GM12891 (cell line): ENCODE measurements at regions not wholly inside any gene's neighbourhood (a gene's known extent, or its start where the extent isn't known, plus 50 kb on each side); places are given as distances from the start of the nearest gene placed in this dataset.

Experiments used
- DNase-seq: peaks from one replicate; pipeline ENCODE4 v3.0.0; 2011; ENCODE audit warnings: low spot score; ENCODE audit not compliant: insufficient read length
- FAIRE-seq: peaks from 2 replicates; lab custom pipeline; 2011; peaks lifted over from hg19 to GRCh38; lab: Jason Lieb, UNC
- PAX5 ChIP-seq: IDR thresholded peaks from 2 replicates; pipeline ENCODE4 v1.6.1; 2011; ENCODE audit warnings: low read length, moderate library complexity, mild to moderate bottlenecking; ENCODE audit not compliant: insufficient read depth, severe bottlenecking
- POLR2A ChIP-seq: IDR thresholded peaks from 2 replicates; pipeline ENCODE4 v1.6.1; 2011; ENCODE audit warnings: low read depth, low read length, control low read depth
- POLR2AphosphoS5 ChIP-seq: IDR thresholded peaks from 2 replicates; pipeline ENCODE4 v1.6.1; 2011; ENCODE audit warnings: low read depth, low read length, control low read depth
- POU2F2 ChIP-seq: IDR thresholded peaks from 2 replicates; pipeline ENCODE4 v1.6.1; 2011; ENCODE audit warnings: low read depth, mild to moderate bottlenecking, control low read depth, low read length, moderate library complexity
- SPI1 ChIP-seq: IDR thresholded peaks from 2 replicates; pipeline ENCODE4 v1.6.1; 2011; ENCODE audit warnings: low read depth, low read length, control low read depth
- TAF1 ChIP-seq: IDR thresholded peaks from 2 replicates; pipeline ENCODE4 v1.6.1; 2011; ENCODE audit warnings: low read depth, low read length, control low read depth

GRCh38 chr13:79915114-79915811 is 425.7 kb downstream of the SPRY2 start:
- TF ChIP-seq TAF1 = no peak
- no peak for TF ChIP-seq PAX5
- TF ChIP-seq POU2F2 = no peak
- TF ChIP-seq SPI1 = no peak
- no peak for TF ChIP-seq POLR2A
- no peak for TF ChIP-seq POLR2AphosphoS5
- DNase-seq = no peak
- no peak for FAIRE-seq

- FAIRE-seq (no peak), DNase-seq (no peak)
- no peak for TF ChIP-seq SPI1
These were observed 427.6 kb downstream of the SPRY2 start for GRCh38 chr13:79913141-79913827.

- DNase-seq = no peak
- TF ChIP-seq POLR2A = no peak
- no peak for TF ChIP-seq SPI1
- no peak for TF ChIP-seq POLR2AphosphoS5
- TF ChIP-seq POU2F2 = no peak
- TF ChIP-seq TAF1 = no peak
- FAIRE-seq = no peak
These were observed 428.5 kb downstream of the SPRY2 start for GRCh38 chr13:79912403-79912802.

- no peak for TF ChIP-seq POU2F2
- TF ChIP-seq POLR2AphosphoS5 = no peak
- TF ChIP-seq PAX5 = no peak
- TF ChIP-seq POLR2A = no peak
- TF ChIP-seq SPI1 = no peak
- no peak for TF ChIP-seq TAF1
- no peak for DNase-seq
- no peak for FAIRE-seq
These were observed 429.9 kb downstream of the SPRY2 start for GRCh38 chr13:79910875-79911540.

DNA sequence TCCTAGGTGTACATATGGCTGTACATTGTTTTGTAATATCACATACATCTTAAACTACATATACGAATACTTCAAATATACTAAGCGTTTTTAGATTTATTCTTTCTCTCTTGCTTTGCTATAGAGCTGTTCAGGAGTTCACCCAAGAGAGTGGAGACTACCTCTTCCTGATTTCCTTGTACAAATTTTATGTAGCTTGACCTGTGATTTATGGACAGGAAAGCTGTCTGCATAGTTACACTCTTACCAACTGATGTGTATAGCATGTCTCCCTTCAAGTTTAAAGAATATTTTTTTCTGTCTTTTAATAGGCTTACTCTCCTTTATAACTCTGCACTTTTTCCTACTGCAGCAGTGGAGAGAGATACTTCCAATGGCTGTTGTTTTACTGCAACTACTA is 428.7 kb downstream of the NDFIP2 start:
- DNase-seq = no peak
- no peak for FAIRE-seq
- TF ChIP-seq PAX5 (no peak), TAF1 (no peak), POLR2A (no peak), POLR2AphosphoS5 (no peak), POU2F2 (no peak), SPI1 (no peak)

- TF ChIP-seq TAF1 = no peak
- TF ChIP-seq POU2F2 = no peak
- no peak for TF ChIP-seq POLR2AphosphoS5
- TF ChIP-seq SPI1 = no peak
- no peak for TF ChIP-seq PAX5
- no peak for TF ChIP-seq POLR2A
- FAIRE-seq = no peak
- no peak for DNase-seq
These were observed 427.4 kb downstream of the NDFIP2 start for GRCh38 chr13:79908381-79908780.

DNA sequence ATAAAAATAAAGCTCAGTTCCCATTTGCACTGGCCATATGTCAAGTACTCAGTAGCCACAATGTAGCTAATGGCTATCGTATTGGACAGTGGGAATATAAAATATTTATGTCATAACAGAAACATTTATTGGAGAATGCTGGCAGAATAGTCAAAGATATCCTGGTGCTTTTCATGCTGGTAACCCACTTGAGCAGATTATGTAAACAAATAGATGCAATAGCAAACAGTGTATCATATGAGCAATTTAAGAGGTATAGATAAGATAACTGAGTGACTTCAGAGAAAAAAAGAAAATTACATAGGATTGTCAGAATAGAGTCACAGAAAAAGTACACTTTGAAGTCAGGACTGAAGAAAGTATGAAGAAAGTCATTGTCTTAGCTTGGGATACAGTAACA is 426.6 kb downstream of the NDFIP2 start:
- no peak for TF ChIP-seq POLR2AphosphoS5
- no peak for TF ChIP-seq POLR2A
- DNase-seq (no peak), FAIRE-seq (no peak)

- DNase-seq = no peak
- no peak for FAIRE-seq
- TF ChIP-seq TAF1 = no peak
- no peak for TF ChIP-seq POLR2A
- TF ChIP-seq POLR2AphosphoS5 = no peak
- TF ChIP-seq POU2F2 = no peak
- no peak for TF ChIP-seq SPI1
- TF ChIP-seq PAX5 = no peak
These were observed 425.4 kb downstream of the NDFIP2 start for GRCh38 chr13:79906345-79906744.

- FAIRE-seq = no peak
- TF ChIP-seq TAF1 (no peak), SPI1 (no peak), POU2F2 (no peak), POLR2AphosphoS5 (no peak), PAX5 (no peak), POLR2A (no peak)
- no peak for DNase-seq
These were observed 424.1 kb downstream of the NDFIP2 start for GRCh38 chr13:79905018-79905417.

DNA sequence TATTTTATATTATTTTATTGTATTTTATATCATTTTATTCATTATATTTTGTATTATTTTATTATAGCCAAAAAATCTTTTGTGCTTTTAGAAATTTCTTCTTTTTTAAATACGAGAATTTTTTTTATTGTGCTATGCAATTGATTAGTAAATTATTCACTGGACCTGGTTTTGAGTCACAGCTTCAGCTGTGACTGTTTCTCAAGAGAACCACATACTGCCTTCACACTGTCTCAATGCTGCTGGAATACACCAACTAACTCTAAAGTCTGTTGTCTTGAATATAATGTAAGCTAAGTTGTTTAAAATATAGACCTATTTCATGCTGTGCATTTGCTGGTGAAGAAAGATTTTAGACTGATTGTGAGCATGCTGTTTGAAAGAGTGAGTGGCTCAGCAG is 423.6 kb downstream of the NDFIP2 start:
- FAIRE-seq = no peak
- TF ChIP-seq POU2F2 = no peak
- no peak for TF ChIP-seq POLR2A
- no peak for TF ChIP-seq PAX5
- DNase-seq = no peak
